HEK293 (cell line): ENCODE measurements at regions not wholly inside any gene's neighbourhood (a gene's known extent, or its start where the extent isn't known, plus 50 kb on each side); places are given as distances from the start of the nearest gene placed in this dataset.

Source experiments
- CTCF ChIP-seq: fragments of 450-650 bp; formaldehyde crosslinking; IDR thresholded peaks from 2 replicates; pipeline ENCODE4 v1.5.1; 2016; ENCODE audit warnings: missing biosample characterization, missing genetic modification characterization
- SCRT1 ChIP-seq: fragments of 450-650 bp; formaldehyde crosslinking; IDR thresholded peaks from 2 replicates; pipeline ENCODE4 v1.5.1; 2016; ENCODE audit warnings: missing biosample characterization, missing genetic modification characterization, borderline replicate concordance
- SP3 ChIP-seq: fragments of 450-650 bp; formaldehyde crosslinking; IDR thresholded peaks from 2 replicates; pipeline ENCODE4 v1.5.1; 2016; ENCODE audit warnings: missing biosample characterization, missing genetic modification characterization
- ZNF239 ChIP-seq: fragments of 450-650 bp; formaldehyde crosslinking; IDR thresholded peaks from 2 replicates; pipeline ENCODE4 v1.5.1; 2016; ENCODE audit warnings: missing biosample characterization, missing genetic modification characterization
- ZNF398 ChIP-seq: fragments of 450-650 bp; formaldehyde crosslinking; IDR thresholded peaks from 2 replicates; pipeline ENCODE4 v1.5.1; 2017; ENCODE audit warnings: missing biosample characterization, missing genetic modification characterization
- ZNF404 ChIP-seq: fragments of 450-650 bp; formaldehyde crosslinking; IDR thresholded peaks from 2 replicates; pipeline ENCODE4 v1.5.1; 2017; ENCODE audit warnings: missing biosample characterization, missing genetic modification characterization
- ZNF449 ChIP-seq: fragments of 450-650 bp; formaldehyde crosslinking; IDR thresholded peaks from 2 replicates; pipeline ENCODE4 v1.5.1; 2017; ENCODE audit warnings: missing biosample characterization, mild to moderate bottlenecking, missing genetic modification characterization, moderate library complexity
- ZNF701 ChIP-seq: fragments of 450-650 bp; formaldehyde crosslinking; IDR thresholded peaks from 2 replicates; pipeline ENCODE4 v1.5.1; 2016; ENCODE audit warnings: missing biosample characterization, missing genetic modification characterization
- ZSCAN5A ChIP-seq: fragments of 450-650 bp; formaldehyde crosslinking; IDR thresholded peaks from 2 replicates; pipeline ENCODE4 v1.5.1; 2016; ENCODE audit warnings: missing biosample characterization, missing genetic modification characterization
- TF ChIP-seq, protein P1 (sequence below): fragments of 450-650 bp; formaldehyde crosslinking; IDR thresholded peaks from 2 replicates; pipeline ENCODE4 v1.5.1; 2016; ENCODE audit warnings: missing biosample characterization, missing genetic modification characterization

- no peak for TF ChIP-seq SP3 (tag by site-specific recombination)
- no peak for TF ChIP-seq ZNF398
- no peak for TF ChIP-seq SCRT1
- TF ChIP-seq ZNF701 (tag by site-specific recombination) = no peak
- TF ChIP-seq CTCF = no peak
- TF ChIP-seq ZSCAN5A (tag by site-specific recombination) = no peak
- no peak for TF ChIP-seq ZNF404
- TF ChIP-seq ZNF449 (tag by site-specific recombination) = no peak
- TF ChIP-seq ZNF239 = no peak
- TF ChIP-seq, protein P1, sequence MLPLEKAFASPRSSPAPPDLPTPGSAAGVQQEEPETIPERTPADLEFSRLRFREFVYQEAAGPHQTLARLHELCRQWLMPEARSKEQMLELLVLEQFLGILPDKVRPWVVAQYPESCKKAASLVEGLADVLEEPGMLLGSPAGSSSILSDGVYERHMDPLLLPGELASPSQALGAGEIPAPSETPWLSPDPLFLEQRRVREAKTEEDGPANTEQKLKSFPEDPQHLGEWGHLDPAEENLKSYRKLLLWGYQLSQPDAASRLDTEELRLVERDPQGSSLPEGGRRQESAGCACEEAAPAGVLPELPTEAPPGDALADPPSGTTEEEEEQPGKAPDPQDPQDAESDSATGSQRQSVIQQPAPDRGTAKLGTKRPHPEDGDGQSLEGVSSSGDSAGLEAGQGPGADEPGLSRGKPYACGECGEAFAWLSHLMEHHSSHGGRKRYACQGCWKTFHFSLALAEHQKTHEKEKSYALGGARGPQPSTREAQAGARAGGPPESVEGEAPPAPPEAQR (tag by site-specific recombination) = no peak
These were observed 208.1 kb upstream of the ARSJ start for GRCh38 chr4:114187592-114187991.
